ENCODE measurements at regions not wholly inside any gene's neighbourhood (a gene's known extent, or its start where the extent isn't known, plus 50 kb on each side); places are given as distances from the start of the nearest gene placed in this dataset.

- TF ChIP-seq, protein P1, sequence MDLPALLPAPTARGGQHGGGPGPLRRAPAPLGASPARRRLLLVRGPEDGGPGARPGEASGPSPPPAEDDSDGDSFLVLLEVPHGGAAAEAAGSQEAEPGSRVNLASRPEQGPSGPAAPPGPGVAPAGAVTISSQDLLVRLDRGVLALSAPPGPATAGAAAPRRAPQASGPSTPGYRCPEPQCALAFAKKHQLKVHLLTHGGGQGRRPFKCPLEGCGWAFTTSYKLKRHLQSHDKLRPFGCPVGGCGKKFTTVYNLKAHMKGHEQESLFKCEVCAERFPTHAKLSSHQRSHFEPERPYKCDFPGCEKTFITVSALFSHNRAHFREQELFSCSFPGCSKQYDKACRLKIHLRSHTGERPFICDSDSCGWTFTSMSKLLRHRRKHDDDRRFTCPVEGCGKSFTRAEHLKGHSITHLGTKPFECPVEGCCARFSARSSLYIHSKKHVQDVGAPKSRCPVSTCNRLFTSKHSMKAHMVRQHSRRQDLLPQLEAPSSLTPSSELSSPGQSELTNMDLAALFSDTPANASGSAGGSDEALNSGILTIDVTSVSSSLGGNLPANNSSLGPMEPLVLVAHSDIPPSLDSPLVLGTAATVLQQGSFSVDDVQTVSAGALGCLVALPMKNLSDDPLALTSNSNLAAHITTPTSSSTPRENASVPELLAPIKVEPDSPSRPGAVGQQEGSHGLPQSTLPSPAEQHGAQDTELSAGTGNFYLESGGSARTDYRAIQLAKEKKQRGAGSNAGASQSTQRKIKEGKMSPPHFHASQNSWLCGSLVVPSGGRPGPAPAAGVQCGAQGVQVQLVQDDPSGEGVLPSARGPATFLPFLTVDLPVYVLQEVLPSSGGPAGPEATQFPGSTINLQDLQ (CRISPR knock-in tag; IDR thresholded peaks at IDR 0.05) = peak; percentile 99
- TF ChIP-seq ZNF549 (CRISPR knock-in tag; IDR thresholded peaks at IDR 0.05) (no peak), ZNF672 (CRISPR knock-in tag; IDR thresholded peaks at IDR 0.05) (no peak), ZNF263 (CRISPR knock-in tag; IDR thresholded peaks at IDR 0.05) (peak; percentile 93), KDM4B (CRISPR knock-in tag; IDR thresholded peaks at IDR 0.05) (no peak), ZNF207 (IDR thresholded peaks at IDR 0.05; ENCODE audit: borderline replicate concordance) (no peak), ZNF607 (CRISPR knock-in tag; IDR thresholded peaks at IDR 0.05; ENCODE audit: borderline replicate concordance) (no peak; the same call in 1 of the 2 replicates), MLX (CRISPR knock-in tag; IDR thresholded peaks at IDR 0.05) (no peak), CENPX (CRISPR knock-in tag; IDR thresholded peaks at IDR 0.05) (no peak), GLI4 (CRISPR knock-in tag; IDR thresholded peaks at IDR 0.05; ENCODE audit: borderline replicate concordance) (no peak), DZIP1 (CRISPR knock-in tag; IDR thresholded peaks at IDR 0.05) (peak; percentile 89; the same call in 1 of the 2 replicates), GPN1 (CRISPR knock-in tag; IDR thresholded peaks at IDR 0.05; ENCODE audit: borderline replicate concordance) (no peak; the same call in 1 of the 2 replicates), AHR (CRISPR knock-in tag; IDR thresholded peaks at IDR 0.05) (no peak), MLLT10 (CRISPR knock-in tag; IDR thresholded peaks at IDR 0.05) (no peak), MEIS1 (CRISPR knock-in tag; IDR thresholded peaks at IDR 0.05; ENCODE audit: borderline replicate concordance) (peak; percentile 61; the same call in 1 of the 2 replicates), ZC3H4 (CRISPR knock-in tag; IDR thresholded peaks at IDR 0.05; ENCODE audit: borderline replicate concordance) (no peak), HMG20A (CRISPR knock-in tag; IDR thresholded peaks at IDR 0.05; ENCODE audit: borderline replicate concordance) (peak; percentile 23; the same call in 1 of the 2 replicates), ZUFSP (CRISPR knock-in tag; IDR thresholded peaks at IDR 0.05; ENCODE audit: borderline replicate concordance) (no peak)
- TF ChIP-seq, protein P2, sequence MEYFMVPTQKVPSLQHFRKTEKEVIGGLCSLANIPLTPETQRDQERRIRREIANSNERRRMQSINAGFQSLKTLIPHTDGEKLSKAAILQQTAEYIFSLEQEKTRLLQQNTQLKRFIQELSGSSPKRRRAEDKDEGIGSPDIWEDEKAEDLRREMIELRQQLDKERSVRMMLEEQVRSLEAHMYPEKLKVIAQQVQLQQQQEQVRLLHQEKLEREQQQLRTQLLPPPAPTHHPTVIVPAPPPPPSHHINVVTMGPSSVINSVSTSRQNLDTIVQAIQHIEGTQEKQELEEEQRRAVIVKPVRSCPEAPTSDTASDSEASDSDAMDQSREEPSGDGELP (IDR thresholded peaks at IDR 0.05; ENCODE audit: borderline replicate concordance, low read depth) = peak; percentile 8; the same call in 1 of the 2 replicates
Observed at GRCh38 chr6:167424060-167424673, 99.3 kb downstream of the TTLL2 start (continued).
